Esophagus muscularis mucosa (tissue), 3 donors: ENCODE measurements at regions not wholly inside any gene's neighbourhood (a gene's known extent, or its start where the extent isn't known, plus 50 kb on each side); places are given as distances from the start of the nearest gene placed in this dataset.

ENCODE experiments used
- CTCF ChIP-seq, 3 experiments: fragments of 200-600 bp in 2 of 3; fragments of 450-650 bp in 1 of 3; sonication (generic) in 2 of 3; IDR thresholded peaks; one replicate each; pipeline ENCODE4 v1.5.1; 2017 to 2019; ENCODE audit warnings: antibody characterized with exemption in 3 of 3, mild to moderate bottlenecking in 2 of 3, moderate library complexity in 1 of 3
- POLR2A ChIP-seq: fragments of 450-650 bp; IDR thresholded peaks from one replicate; pipeline ENCODE4 v1.6.1; 2017; ENCODE audit warnings: antibody characterized with exemption, moderate library complexity, mild to moderate bottlenecking, low read depth

- TF ChIP-seq POLR2A, result no peak
- TF ChIP-seq CTCF (IDR thresholded peaks at IDR 0.05), result no peak
These were observed 554.3 kb upstream of the B3GALT2 start for GRCh38 chr1:193740762-193741161.
